NCI-H2171 (cell line): ENCODE measurements at regions not wholly inside any gene's neighbourhood (a gene's known extent, or its start where the extent isn't known, plus 50 kb on each side); places are given as distances from the start of the nearest gene placed in this dataset.

Experiments used
- DNase-seq: peaks from one replicate; lab custom pipeline; 2025; lab: John Stamatoyannopoulos, UW

- DNase-seq: no peak
These were observed 121.8 kb upstream of the SESN3 start for GRCh38 chr11:95352733-95353346.

GRCh38 chr11:95349345-95349942 is 118.4 kb upstream of the SESN3 start:
- no peak for DNase-seq

GRCh38 chr11:95346265-95346664 is 115.3 kb upstream of the SESN3 start:
- DNase-seq: no peak

GRCh38 chr11:95345651-95346050 is 114.6 kb upstream of the SESN3 start:
- no peak for DNase-seq

- no peak for DNase-seq
These were observed 114.1 kb upstream of the SESN3 start for GRCh38 chr11:95344932-95345642.

- DNase-seq: peak; percentile 64
These were observed 110.2 kb upstream of the SESN3 start for GRCh38 chr11:95341221-95341620.

- no peak for DNase-seq
These were observed 108.3 kb upstream of the SESN3 start for GRCh38 chr11:95339086-95339901.

- peak; percentile 74 for DNase-seq
These were observed 107.5 kb upstream of the SESN3 start for GRCh38 chr11:95338430-95338991.

GRCh38 chr11:95337972-95338429 is 107.0 kb upstream of the SESN3 start:
- no peak for DNase-seq

GRCh38 chr11:95337175-95337957 is 106.4 kb upstream of the SESN3 start:
- peak; percentile 87 for DNase-seq

GRCh38 chr11:95335989-95336388 is 105.0 kb upstream of the SESN3 start:
- no peak for DNase-seq

- DNase-seq: no peak
These were observed 100.2 kb upstream of the SESN3 start for GRCh38 chr11:95331161-95331560.

- DNase-seq: peak; percentile 40
These were observed 99.3 kb upstream of the SESN3 start for GRCh38 chr11:95330302-95330701.

- no peak for DNase-seq
These were observed 96.4 kb upstream of the SESN3 start for GRCh38 chr11:95327273-95327948.

- DNase-seq: peak; percentile 54
These were observed 94.8 kb upstream of the SESN3 start for GRCh38 chr11:95325777-95326258.

GRCh38 chr11:95324826-95325225 is 93.8 kb upstream of the SESN3 start:
- no peak for DNase-seq

GRCh38 chr11:95322539-95322938 is 91.5 kb upstream of the SESN3 start:
- no peak for DNase-seq

- DNase-seq: no peak
These were observed 87.5 kb upstream of the SESN3 start for GRCh38 chr11:95318498-95318897.

GRCh38 chr11:95308512-95309035 is 77.6 kb upstream of the SESN3 start:
- no peak for DNase-seq

- DNase-seq: no peak
These were observed 76.3 kb upstream of the SESN3 start for GRCh38 chr11:95307286-95307685.
